ENCODE measurements at regions not wholly inside any gene's neighbourhood (a gene's known extent, or its start where the extent isn't known, plus 50 kb on each side); places are given as distances from the start of the nearest gene placed in this dataset.

GRCh38 chr14:87732562-87732961 is 260.4 kb downstream of the GALC start:
- DNase-seq (ENCODE audit: low spot score) = no peak

GRCh38 chr14:87725318-87725717 is 267.7 kb downstream of the GALC start:
- no peak for DNase-seq (ENCODE audit: low spot score)

GRCh38 chr14:87712396-87713090 is 280.4 kb downstream of the GALC start:
- no peak for DNase-seq (ENCODE audit: low spot score)

- no peak for DNase-seq (ENCODE audit: low spot score)
These were observed 287.5 kb downstream of the GALC start for GRCh38 chr14:87705439-87705896.

- DNase-seq (ENCODE audit: low spot score) = no peak
These were observed 294.5 kb downstream of the GALC start for GRCh38 chr14:87698481-87698880.

GRCh38 chr14:87696485-87696884 is 296.5 kb downstream of the GALC start:
- no peak for DNase-seq (ENCODE audit: low spot score)

- no peak for DNase-seq (ENCODE audit: low spot score)
These were observed 301.7 kb downstream of the GALC start for GRCh38 chr14:87691042-87691881.

GRCh38 chr14:87690076-87690613 is 302.8 kb downstream of the GALC start:
- DNase-seq (ENCODE audit: low spot score) = no peak

- no peak for DNase-seq (ENCODE audit: low spot score)
These were observed 304.5 kb downstream of the GALC start for GRCh38 chr14:87688524-87688923.

GRCh38 chr14:87687420-87687819 is 305.6 kb downstream of the GALC start:
- DNase-seq (ENCODE audit: low spot score) = no peak

GRCh38 chr14:87686746-87687145 is 306.2 kb downstream of the GALC start:
- DNase-seq (ENCODE audit: low spot score) = no peak

- DNase-seq (ENCODE audit: low spot score) = no peak
These were observed 313.1 kb downstream of the GALC start for GRCh38 chr14:87679866-87680265.

- DNase-seq (ENCODE audit: low spot score) = no peak
These were observed 314.4 kb downstream of the GALC start for GRCh38 chr14:87678624-87679023.

- DNase-seq (ENCODE audit: low spot score) = no peak
These were observed 316.1 kb downstream of the GALC start for GRCh38 chr14:87676814-87677437.

GRCh38 chr14:87667659-87668058 is 325.3 kb downstream of the GALC start:
- DNase-seq (ENCODE audit: low spot score) = no peak

GRCh38 chr14:87656315-87656714 is 336.7 kb downstream of the GALC start:
- no peak for DNase-seq (ENCODE audit: low spot score)

- DNase-seq (ENCODE audit: low spot score) = no peak
These were observed 340.7 kb downstream of the GALC start for GRCh38 chr14:87652278-87652677.

GRCh38 chr14:87644689-87645088 is 348.3 kb downstream of the GALC start:
- DNase-seq (ENCODE audit: low spot score) = no peak

- no peak for DNase-seq (ENCODE audit: low spot score)
These were observed 350.0 kb downstream of the GALC start for GRCh38 chr14:87643005-87643404.

- no peak for DNase-seq (ENCODE audit: low spot score)
These were observed 352.4 kb downstream of the GALC start for GRCh38 chr14:87640553-87640952.

GRCh38 chr14:87638196-87638595 is 354.8 kb downstream of the GALC start:
- DNase-seq (ENCODE audit: low spot score) = no peak

GRCh38 chr14:87635442-87635841 is 357.5 kb downstream of the GALC start:
- no peak for DNase-seq (ENCODE audit: low spot score)
